M059J (cell line): ENCODE measurements at regions not wholly inside any gene's neighbourhood (a gene's known extent, or its start where the extent isn't known, plus 50 kb on each side); places are given as distances from the start of the nearest gene placed in this dataset.
A peak's percentile ranks its signal among the peaks of the same experiment; 100 is the strongest.
"Not testable (repeated sequence)": the region's sequence is repeated elsewhere in the genome, so short reads cannot be mapped to it uniquely, and the experiment has no call there.

Source experiments
- DNase-seq: peaks from one replicate; pipeline ENCODE4 v3.0.0-alpha.2; 2012; ENCODE audit warnings: low read depth

GRCh38 chr10:131363416-131363815 is 51.9 kb upstream of the TCERG1L start:
- DNase-seq: no peak

GRCh38 chr10:131371571-131371970 is 60.0 kb upstream of the TCERG1L start:
- no peak for DNase-seq

- DNase-seq: no peak
These were observed 70.1 kb upstream of the TCERG1L start for GRCh38 chr10:131381576-131381975.

- not testable (repeated sequence) for DNase-seq
These were observed 73.8 kb upstream of the TCERG1L start for GRCh38 chr10:131385161-131385872.

GRCh38 chr10:131387018-131387529 is 75.6 kb upstream of the TCERG1L start:
- no peak for DNase-seq

- no peak for DNase-seq
These were observed 80.4 kb upstream of the TCERG1L start for GRCh38 chr10:131391936-131392335.

GRCh38 chr10:131396121-131397050 is 84.9 kb upstream of the TCERG1L start:
- DNase-seq: peak; percentile 8

- DNase-seq: no peak
These were observed 86.6 kb upstream of the TCERG1L start for GRCh38 chr10:131398166-131398565.

GRCh38 chr10:131399981-131400380 is 88.5 kb upstream of the TCERG1L start:
- DNase-seq: no peak

- no peak for DNase-seq
These were observed 89.0 kb upstream of the TCERG1L start for GRCh38 chr10:131400513-131400912.

- no peak for DNase-seq
These were observed 91.5 kb upstream of the TCERG1L start for GRCh38 chr10:131402771-131403650.

- DNase-seq: no peak
These were observed 92.4 kb upstream of the TCERG1L start for GRCh38 chr10:131403936-131404335.

- DNase-seq: no peak
These were observed 93.4 kb upstream of the TCERG1L start for GRCh38 chr10:131404886-131405285.

- no peak for DNase-seq
These were observed 95.3 kb upstream of the TCERG1L start for GRCh38 chr10:131406676-131407392.

GRCh38 chr10:131418681-131419080 is 107.2 kb upstream of the TCERG1L start:
- no peak for DNase-seq

GRCh38 chr10:131419797-131420196 is 108.3 kb upstream of the TCERG1L start:
- DNase-seq: no peak

GRCh38 chr10:131420867-131421266 is 109.3 kb upstream of the TCERG1L start:
- no peak for DNase-seq

GRCh38 chr10:131421381-131421780 is 109.9 kb upstream of the TCERG1L start:
- no peak for DNase-seq

- DNase-seq: no peak
These were observed 111.2 kb upstream of the TCERG1L start for GRCh38 chr10:131422731-131423130.

- no peak for DNase-seq
These were observed 112.5 kb upstream of the TCERG1L start for GRCh38 chr10:131424053-131424452.
